ENCODE measurements at regions not wholly inside any gene's neighbourhood (a gene's known extent, or its start where the extent isn't known, plus 50 kb on each side); places are given as distances from the start of the nearest gene placed in this dataset.

- 91 to 95% methylated on average over 5 of the region's 5 CpGs for WGBS, 2 donors
- intact Hi-C loops (cut with DNase I; ENCODE audit: low total_unique reads) = no loop called here
- no peak overlapping the region for H3K4me3 ChIP-seq (ENCODE audit: low read depth, poor library complexity, severe bottlenecking)
- DNase-seq (ENCODE audit: low spot score in 2 of 2) = no peak
- TF ChIP-seq CTCF (IDR thresholded peaks at IDR 0.05) (no peak), POLR2A (IDR thresholded peaks at IDR 0.05) (no peak)
Measured at GRCh38 chr10:44011603-44011981, 362.9 kb upstream of the ZNF32 start.

- 52 to 63% methylated on average over 2 of the region's 2 CpGs for WGBS, 2 donors
- H3K4me3 ChIP-seq (ENCODE audit: low read depth, poor library complexity, severe bottlenecking) = no peak overlapping the region
- intact Hi-C loops (cut with DNase I; ENCODE audit: low total_unique reads) = no loop called here
- DNase-seq (ENCODE audit: low spot score in 2 of 2) = no peak
- TF ChIP-seq POLR2A (IDR thresholded peaks at IDR 0.05) (no peak), CTCF (IDR thresholded peaks at IDR 0.05) (no peak)
Measured at GRCh38 chr10:44010873-44011602, 362.4 kb upstream of the ZNF32 start.

GRCh38 chr10:44009891-44010632 lies 361.4 kb upstream of the ZNF32 start:
- no peak for TF ChIP-seq CTCF (IDR thresholded peaks at IDR 0.05)
- no peak for TF ChIP-seq POLR2A (IDR thresholded peaks at IDR 0.05)
- intact Hi-C loops (cut with DNase I; ENCODE audit: low total_unique reads) = no loop called here
- DNase-seq (ENCODE audit: low spot score in 2 of 2) = no peak
- no peak overlapping the region for H3K4me3 ChIP-seq (ENCODE audit: low read depth, poor library complexity, severe bottlenecking)
- WGBS, 2 donors = 53 to 60% methylated on average over 8 of the region's 8 CpGs

GRCh38 chr10:44008917-44009709 lies 360.4 kb upstream of the ZNF32 start:
- no peak for DNase-seq (ENCODE audit: low spot score in 2 of 2)
- intact Hi-C loops (cut with DNase I; ENCODE audit: low total_unique reads) = no loop called here
- WGBS, 2 donors = 56 to 65% methylated on average over 11 of the region's 11 CpGs
- no peak overlapping the region for H3K4me3 ChIP-seq (ENCODE audit: low read depth, poor library complexity, severe bottlenecking)
- TF ChIP-seq POLR2A (IDR thresholded peaks at IDR 0.05) (no peak), CTCF (IDR thresholded peaks at IDR 0.05) (no peak)

DNA sequence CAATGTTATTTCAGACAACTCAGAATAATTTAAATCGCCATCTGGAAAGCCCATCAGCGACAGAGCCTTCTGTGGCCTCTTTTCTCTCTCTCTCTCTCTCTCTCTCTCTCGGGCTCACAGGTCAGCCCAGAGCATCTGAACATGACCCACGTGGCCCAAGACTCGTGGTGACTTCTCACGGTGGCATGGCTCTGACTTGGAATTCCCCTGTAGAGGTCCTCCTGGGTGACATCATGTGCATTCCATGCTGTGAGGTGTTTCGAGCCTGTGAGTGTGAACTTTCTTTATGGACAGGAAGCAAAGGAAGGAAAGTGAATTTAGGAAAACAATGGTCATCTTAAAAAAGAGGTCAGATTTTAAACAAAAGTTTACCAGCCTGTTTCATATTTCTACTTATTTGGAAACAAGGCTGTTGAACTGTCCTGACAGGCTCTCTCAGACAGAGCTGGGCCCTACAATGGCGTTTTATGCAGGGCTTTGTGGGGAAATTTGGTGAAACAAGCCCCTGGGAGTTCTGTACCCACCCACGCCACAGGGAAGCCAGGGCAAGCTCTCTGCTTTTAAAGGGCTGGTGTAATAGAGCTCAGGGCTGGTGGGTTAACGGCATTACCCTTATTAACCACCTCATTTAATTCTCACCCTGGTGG lies 359.7 kb upstream of the ZNF32 start:
- WGBS, 2 donors = 70 to 74% methylated on average over 10 of the region's 10 CpGs
- TF ChIP-seq CTCF (IDR thresholded peaks at IDR 0.05) (no peak), POLR2A (IDR thresholded peaks at IDR 0.05) (no peak)

More for the DNA sequence above, 359.7 kb upstream of the ZNF32 start:
- H3K4me3 ChIP-seq (ENCODE audit: low read depth, poor library complexity, severe bottlenecking) = no peak overlapping the region
- intact Hi-C loops (cut with DNase I; ENCODE audit: low total_unique reads) = no loop called here
- no peak for DNase-seq (ENCODE audit: low spot score in 2 of 2)
